ENCODE measurements at regions not wholly inside any gene's neighbourhood (a gene's known extent, or its start where the extent isn't known, plus 50 kb on each side); places are given as distances from the start of the nearest gene placed in this dataset.

DNA sequence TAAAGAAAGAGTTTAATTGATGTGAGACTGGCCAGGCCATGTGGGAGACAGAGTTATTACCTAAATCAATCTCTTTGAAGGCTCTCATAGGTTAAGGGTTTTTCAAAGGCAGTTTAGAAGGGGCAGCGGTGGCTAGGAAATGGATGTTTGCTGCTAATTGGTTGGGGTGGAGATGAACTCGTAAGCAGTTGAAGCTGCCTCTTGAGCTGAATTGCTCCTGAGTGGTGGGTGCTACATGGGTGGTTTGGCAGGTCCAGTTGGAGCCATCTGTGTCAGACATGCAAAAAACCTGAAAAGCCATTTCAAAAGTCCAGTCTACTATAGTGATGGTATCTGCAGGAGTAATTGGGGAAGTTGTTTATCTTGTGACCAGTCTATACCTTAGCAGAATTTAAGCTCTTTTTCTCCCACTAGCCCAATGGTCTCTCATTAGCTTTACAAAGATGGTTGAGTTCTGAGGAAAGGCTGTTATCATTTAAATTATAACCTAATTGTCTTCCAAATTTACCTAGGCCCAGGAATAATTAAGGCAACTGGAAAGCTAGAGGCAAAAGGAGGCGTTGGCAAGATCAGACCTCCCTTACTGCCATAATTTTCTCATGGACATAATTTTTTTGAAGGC is 762.4 kb upstream of the FRG1 start:
- no peaks in the 10 kb centered on the region for H3K27me3 ChIP-seq (ENCODE audit: control insufficient read depth in 1 of 2, insufficient read depth in 2 of 2, low read length in 2 of 2)
- DNase-seq: no peak
- Mint-ChIP-seq H3K36me3 (ENCODE audit: low read depth) (no peaks in the 10 kb centered on the region), H3K9me3 (peaks cover 3% of the 10 kb centered on the region), H3K27me3 (no peaks in the 10 kb centered on the region), H3K4me1 (ENCODE audit: low read depth) (no peaks in the 10 kb centered on the region), H3K27ac (no peak overlapping the region), H3K4me3 (no peak overlapping the region)
- POLR2A ChIA-PET: no interaction called here
- intact Hi-C loops (cut with DNase I, micrococcal nuclease): loop anchor here in 1 of 2 experiments (5.0 kb wide), 1 partner anchor 614 kb away; no protein-coding TSS in a partner anchor
- peaks cover 0 to 3% of the 10 kb centered on the region in 2 experiments for H3K9me3 ChIP-seq (ENCODE audit: control insufficient read depth in 1 of 2, insufficient read depth in 1 of 2, low read length in 2 of 2)
- no peak for ATAC-seq (ENCODE audit: poor library complexity)
- H3K4me1 ChIP-seq (ENCODE audit: insufficient read depth, low read length): no peaks in the 10 kb centered on the region
- CTCF ChIA-PET: no interaction called here
- TF ChIP-seq, protein P1, sequence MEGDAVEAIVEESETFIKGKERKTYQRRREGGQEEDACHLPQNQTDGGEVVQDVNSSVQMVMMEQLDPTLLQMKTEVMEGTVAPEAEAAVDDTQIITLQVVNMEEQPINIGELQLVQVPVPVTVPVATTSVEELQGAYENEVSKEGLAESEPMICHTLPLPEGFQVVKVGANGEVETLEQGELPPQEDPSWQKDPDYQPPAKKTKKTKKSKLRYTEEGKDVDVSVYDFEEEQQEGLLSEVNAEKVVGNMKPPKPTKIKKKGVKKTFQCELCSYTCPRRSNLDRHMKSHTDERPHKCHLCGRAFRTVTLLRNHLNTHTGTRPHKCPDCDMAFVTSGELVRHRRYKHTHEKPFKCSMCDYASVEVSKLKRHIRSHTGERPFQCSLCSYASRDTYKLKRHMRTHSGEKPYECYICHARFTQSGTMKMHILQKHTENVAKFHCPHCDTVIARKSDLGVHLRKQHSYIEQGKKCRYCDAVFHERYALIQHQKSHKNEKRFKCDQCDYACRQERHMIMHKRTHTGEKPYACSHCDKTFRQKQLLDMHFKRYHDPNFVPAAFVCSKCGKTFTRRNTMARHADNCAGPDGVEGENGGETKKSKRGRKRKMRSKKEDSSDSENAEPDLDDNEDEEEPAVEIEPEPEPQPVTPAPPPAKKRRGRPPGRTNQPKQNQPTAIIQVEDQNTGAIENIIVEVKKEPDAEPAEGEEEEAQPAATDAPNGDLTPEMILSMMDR (IDR thresholded peaks at IDR 0.05): no peak
- no peak overlapping the region for H3K27ac ChIP-seq (ENCODE audit: low read depth in 1 of 2, low read length in 2 of 2)
- H3K36me3 ChIP-seq (ENCODE audit: insufficient read depth, low read length): no peaks in the 10 kb centered on the region
- no peak overlapping the region for H3K4me3 ChIP-seq (ENCODE audit: low read length)

DNA sequence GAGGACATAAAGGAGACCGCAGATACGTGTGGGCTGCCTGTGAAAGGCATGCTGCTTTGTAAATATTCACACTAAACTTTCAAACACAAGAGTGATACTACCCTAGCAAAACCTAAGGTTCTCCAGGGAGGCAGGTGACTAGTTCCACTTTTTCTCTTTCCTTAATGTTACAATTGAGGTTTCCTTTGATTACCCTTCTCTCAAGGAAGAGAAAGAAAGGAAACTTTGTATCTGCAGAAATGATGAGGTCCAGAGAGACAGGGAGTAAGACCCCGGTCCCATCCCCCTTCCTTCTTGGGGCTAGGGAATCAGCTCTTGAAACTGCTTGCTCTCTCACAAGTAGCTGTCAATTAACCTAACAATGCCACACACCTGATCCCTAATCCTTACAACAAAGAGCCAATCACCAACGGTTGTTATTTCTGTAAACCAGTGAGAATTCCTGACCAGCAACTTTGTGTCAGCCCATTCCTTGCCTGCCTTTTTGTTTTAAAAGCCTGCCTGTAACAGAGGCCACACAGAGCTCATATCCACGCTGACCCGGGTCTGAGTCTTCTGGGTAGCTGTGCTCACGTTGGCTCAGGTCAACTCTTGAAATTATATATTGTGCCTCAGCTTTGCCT is 754.8 kb upstream of the FRG1 start:
- Mint-ChIP-seq H3K27me3 (no peaks in the 10 kb centered on the region), H3K4me1 (ENCODE audit: low read depth) (no peaks in the 10 kb centered on the region), H3K36me3 (ENCODE audit: low read depth) (no peaks in the 10 kb centered on the region), H3K27ac (no peak overlapping the region), H3K4me3 (no peak overlapping the region), H3K9me3 (peaks cover 6% of the 10 kb centered on the region)
- TF ChIP-seq, protein P1 (IDR thresholded peaks at IDR 0.05): no peak
- intact Hi-C loops (cut with DNase I, micrococcal nuclease): no loop called here
- POLR2A ChIA-PET: no interaction called here
- no peaks in the 10 kb centered on the region for H3K36me3 ChIP-seq (ENCODE audit: insufficient read depth, low read length)
- CTCF ChIA-PET: no interaction called here
- peaks cover 0 to 6% of the 10 kb centered on the region in 2 experiments for H3K9me3 ChIP-seq (ENCODE audit: control insufficient read depth in 1 of 2, insufficient read depth in 1 of 2, low read length in 2 of 2)
- no peaks in the 10 kb centered on the region for H3K27me3 ChIP-seq (ENCODE audit: control insufficient read depth in 1 of 2, insufficient read depth in 2 of 2, low read length in 2 of 2)
- H3K4me1 ChIP-seq (ENCODE audit: insufficient read depth, low read length): no peaks in the 10 kb centered on the region
- ATAC-seq (ENCODE audit: poor library complexity) (no peak), DNase-seq (no peak)
- H3K4me3 ChIP-seq (ENCODE audit: low read length): no peak overlapping the region
- no peak overlapping the region for H3K27ac ChIP-seq (ENCODE audit: low read depth in 1 of 2, low read length in 2 of 2)

DNA sequence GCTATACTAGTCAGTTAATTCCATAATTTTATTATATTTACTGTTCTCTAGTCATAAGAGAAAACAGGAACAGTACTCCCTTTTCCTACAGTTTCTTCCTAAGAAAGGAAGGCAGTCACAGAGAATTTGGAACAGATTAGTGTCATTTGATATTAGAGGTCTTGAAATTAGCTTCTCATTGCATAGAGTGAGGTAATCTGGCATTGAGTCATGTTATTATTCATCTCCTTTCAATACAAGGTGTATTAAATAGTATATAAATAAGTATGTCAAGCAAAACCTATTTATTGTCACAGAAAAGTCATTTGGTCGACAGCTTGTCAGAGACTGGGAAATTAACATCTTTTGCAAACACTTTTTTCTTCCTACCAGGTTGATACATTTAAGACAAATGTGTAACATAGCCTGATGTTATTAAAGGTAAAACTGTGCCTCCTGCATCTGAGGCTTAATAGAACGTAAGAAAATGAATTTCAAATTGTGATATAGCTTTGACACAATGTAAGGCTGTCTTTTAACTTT is 753.1 kb upstream of the FRG1 start:
- DNase-seq (no peak), ATAC-seq (ENCODE audit: poor library complexity) (no peak)
- Histone ChIP-seq H3K4me1 (ENCODE audit: insufficient read depth, low read length) (no peaks in the 10 kb centered on the region), H3K36me3 (ENCODE audit: insufficient read depth, low read length) (no peaks in the 10 kb centered on the region), H3K27ac (ENCODE audit: low read depth in 1 of 2, low read length in 2 of 2) (no peak overlapping the region), H3K27me3 (ENCODE audit: control insufficient read depth in 1 of 2, insufficient read depth in 2 of 2, low read length in 2 of 2) (no peaks in the 10 kb centered on the region), H3K4me3 (ENCODE audit: low read length) (no peak overlapping the region), H3K9me3 (ENCODE audit: control insufficient read depth in 1 of 2, insufficient read depth in 1 of 2, low read length in 2 of 2) (peaks cover 4 to 6% of the 10 kb centered on the region in 2 experiments)
- H3K36me3 Mint-ChIP-seq (ENCODE audit: low read depth): no peaks in the 10 kb centered on the region
- no peak overlapping the region for H3K27ac Mint-ChIP-seq
- H3K27me3 Mint-ChIP-seq: no peaks in the 10 kb centered on the region
- intact Hi-C loops (cut with DNase I, micrococcal nuclease): no loop called here
- H3K9me3 Mint-ChIP-seq: peaks cover 12% of the 10 kb centered on the region
- H3K4me1 Mint-ChIP-seq (ENCODE audit: low read depth): no peaks in the 10 kb centered on the region
- no peak overlapping the region for H3K4me3 Mint-ChIP-seq
- ChIA-PET POLR2A (no interaction called here), CTCF (no interaction called here)
- TF ChIP-seq, protein P1 (IDR thresholded peaks at IDR 0.05): no peak

Measured in CD4-positive, alpha-beta T cell (primary cell).